Left lung (tissue), 4 donors: ENCODE measurements at regions not wholly inside any gene's neighbourhood (a gene's known extent, or its start where the extent isn't known, plus 50 kb on each side); places are given as distances from the start of the nearest gene placed in this dataset.

Experiments
- ATAC-seq: fragments of 200-7000 bp; cut with Tn5 transposase; one replicate; pipeline ENCODE4 v1.9.1; 2020; ENCODE audit warnings: moderate library complexity
- DNase-seq, 4 donors: peaks; one replicate each; pipeline ENCODE4 v3.0.0-alpha.2; 2013 to 2020
- H3K27ac ChIP-seq, 2 donors: fragments of 200-600 bp; sonication (generic) in 1 of 2; one replicate each; pipeline versions ENCODE4 v1.5.0 to v1.8.0; 2020 to 2021
- H3K27me3 ChIP-seq, 2 donors: fragments of 200-600 bp; sonication (generic) in 1 of 2; one replicate each; pipeline versions ENCODE4 v1.5.0 to v1.8.0; 2020 to 2021
- H3K36me3 ChIP-seq, 2 donors: fragments of 200-600 bp; sonication (generic) in 1 of 2; one replicate each; pipeline versions ENCODE4 v1.5.0 to v1.8.0; 2020 to 2021
- H3K4me1 ChIP-seq, 2 donors: fragments of 200-600 bp; one replicate each; pipeline ENCODE4 v1.8.0; 2021
- H3K4me3 ChIP-seq, 2 donors: fragments of 200-600 bp; sonication (generic) in 1 of 2; one replicate each; pipeline versions ENCODE4 v1.5.0 to v1.8.0; 2020 to 2021; ENCODE audit warnings: mild to moderate bottlenecking in 1 of 2
- H3K9me3 ChIP-seq, 2 donors: fragments of 200-600 bp; sonication (generic) in 1 of 2; one replicate each; pipeline versions ENCODE4 v1.5.0 to v1.8.0; 2020 to 2021
- intact Hi-C, 2 donors: fragments of 100-400 bp; cut with DNase I; formaldehyde crosslinking; loops; one replicate each; pipeline versions ENCODE4 v1.11.2 to v1.14.2; 2022
- TF ChIP-seq, protein P1 (sequence below), 2 donors: fragments of 200-600 bp; sonication (generic) in 1 of 2; IDR thresholded peaks; one replicate each; pipeline versions ENCODE4 v1.5.0 to v1.8.0; 2021; ENCODE audit warnings: antibody characterized with exemption in 2 of 2
- donor health status: DM: no; HTN: yes; CAD: no.
- donor health status: DM: no; HTN: no; CAD: no.

DNA sequence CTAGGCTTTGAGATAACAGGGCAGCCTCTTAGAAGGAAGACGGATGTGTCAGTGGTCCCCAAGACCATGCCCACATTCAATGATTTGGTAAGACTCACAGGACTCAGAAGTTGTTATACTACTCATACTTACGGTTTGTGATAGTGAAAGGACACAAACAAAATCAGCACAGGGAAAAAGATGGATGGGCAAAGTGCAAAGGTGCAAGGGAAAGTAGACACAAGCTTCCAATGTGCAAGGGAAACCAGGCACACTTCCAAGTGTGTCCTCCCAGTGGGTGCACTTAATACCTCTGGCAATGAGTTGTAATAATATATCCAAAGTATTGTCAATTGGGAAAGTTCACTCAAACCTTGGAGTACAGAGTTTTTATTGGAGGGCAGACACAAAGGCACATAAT, 53.8 kb upstream of the VCX start:
- intact Hi-C loops, result no loop called here
- H3K27me3 ChIP-seq, result no peaks in the 10 kb centered on the region
- ATAC-seq (no peak), DNase-seq (no peak)
- H3K4me1 ChIP-seq, result no peaks in the 10 kb centered on the region
- no peaks in the 10 kb centered on the region for H3K36me3 ChIP-seq
- no peak overlapping the region for H3K4me3 ChIP-seq
- H3K27ac ChIP-seq, result no peak overlapping the region
- TF ChIP-seq, protein P1, sequence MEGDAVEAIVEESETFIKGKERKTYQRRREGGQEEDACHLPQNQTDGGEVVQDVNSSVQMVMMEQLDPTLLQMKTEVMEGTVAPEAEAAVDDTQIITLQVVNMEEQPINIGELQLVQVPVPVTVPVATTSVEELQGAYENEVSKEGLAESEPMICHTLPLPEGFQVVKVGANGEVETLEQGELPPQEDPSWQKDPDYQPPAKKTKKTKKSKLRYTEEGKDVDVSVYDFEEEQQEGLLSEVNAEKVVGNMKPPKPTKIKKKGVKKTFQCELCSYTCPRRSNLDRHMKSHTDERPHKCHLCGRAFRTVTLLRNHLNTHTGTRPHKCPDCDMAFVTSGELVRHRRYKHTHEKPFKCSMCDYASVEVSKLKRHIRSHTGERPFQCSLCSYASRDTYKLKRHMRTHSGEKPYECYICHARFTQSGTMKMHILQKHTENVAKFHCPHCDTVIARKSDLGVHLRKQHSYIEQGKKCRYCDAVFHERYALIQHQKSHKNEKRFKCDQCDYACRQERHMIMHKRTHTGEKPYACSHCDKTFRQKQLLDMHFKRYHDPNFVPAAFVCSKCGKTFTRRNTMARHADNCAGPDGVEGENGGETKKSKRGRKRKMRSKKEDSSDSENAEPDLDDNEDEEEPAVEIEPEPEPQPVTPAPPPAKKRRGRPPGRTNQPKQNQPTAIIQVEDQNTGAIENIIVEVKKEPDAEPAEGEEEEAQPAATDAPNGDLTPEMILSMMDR (IDR thresholded peaks at IDR 0.05), result no peak
- H3K9me3 ChIP-seq, result no peaks in the 10 kb centered on the region

DNA sequence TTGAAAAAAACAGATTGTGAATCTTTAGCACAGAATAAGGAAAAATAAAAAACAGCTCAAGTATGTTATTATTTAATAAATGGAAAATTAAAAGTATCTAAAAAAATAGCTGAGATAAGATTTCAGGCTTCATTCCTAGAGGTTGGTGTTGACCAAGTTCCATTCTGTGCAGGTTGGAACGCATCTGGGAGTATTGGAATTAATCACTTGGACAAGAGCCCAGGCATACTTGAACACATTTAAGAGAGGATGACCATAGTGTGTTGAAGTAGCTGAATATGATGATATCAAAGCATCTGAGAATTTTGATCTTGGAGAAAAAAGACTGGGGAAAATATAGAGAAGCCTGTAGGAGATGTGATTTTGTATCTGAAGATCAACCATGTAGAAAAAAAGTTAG, 54.6 kb upstream of the VCX start:
- Histone ChIP-seq H3K4me3 (no peak overlapping the region), H3K9me3 (no peaks in the 10 kb centered on the region), H3K36me3 (no peaks in the 10 kb centered on the region), H3K4me1 (no peaks in the 10 kb centered on the region), H3K27ac (no peak overlapping the region), H3K27me3 (no peaks in the 10 kb centered on the region)
- DNase-seq (no peak), ATAC-seq (no peak)
- TF ChIP-seq, protein P1 (IDR thresholded peaks at IDR 0.05), result no peak
- intact Hi-C loops, result no loop called here

DNA sequence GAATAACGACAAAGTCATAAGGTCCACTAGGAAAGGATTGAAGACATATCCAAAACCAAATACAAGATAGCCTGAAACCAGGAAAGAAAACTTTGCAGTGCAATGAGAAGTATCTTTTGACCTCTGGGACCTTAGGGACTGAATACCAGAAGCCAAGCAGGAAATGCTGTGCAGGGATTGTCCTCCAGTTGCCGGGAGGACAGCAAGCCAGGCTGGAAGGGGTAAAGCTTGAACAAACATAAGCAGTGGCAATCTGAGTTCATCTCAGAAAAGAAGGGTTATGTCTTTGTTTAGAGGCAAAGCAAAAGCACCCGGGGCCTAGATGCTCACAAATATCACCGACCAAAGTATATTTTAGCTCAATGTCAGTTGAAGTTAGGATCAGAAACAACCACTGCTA, 55.3 kb upstream of the VCX start:
- no peak overlapping the region for H3K4me3 ChIP-seq
- no peak for ATAC-seq
- intact Hi-C loops, result no loop called here

DNA sequence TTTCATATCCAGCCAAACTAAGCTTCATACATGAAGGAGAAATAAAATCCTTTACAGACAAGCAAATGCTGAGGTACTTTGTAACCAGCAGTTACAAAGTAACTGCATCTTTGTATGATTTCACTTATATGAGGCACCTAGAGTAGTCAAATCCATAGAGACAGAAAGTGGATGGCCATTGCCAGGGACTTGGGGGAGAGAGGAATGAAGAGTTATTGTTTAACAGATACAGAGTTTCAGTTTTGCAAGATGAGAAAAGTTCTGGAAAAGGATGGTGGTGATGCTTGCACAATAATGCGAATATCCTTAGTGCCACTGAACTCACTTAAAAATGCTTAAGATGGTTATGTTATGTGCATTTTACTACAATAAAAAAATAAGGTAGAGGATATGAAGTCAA, 58.4 kb upstream of the VCX start:
- TF ChIP-seq, protein P1 (IDR thresholded peaks at IDR 0.05), result no peak
- no peaks in the 10 kb centered on the region for H3K4me1 ChIP-seq
- H3K4me3 ChIP-seq, result no peak overlapping the region
- intact Hi-C loops, result no loop called here
- H3K9me3 ChIP-seq, result no peaks in the 10 kb centered on the region
- ATAC-seq, result no peak
- H3K27ac ChIP-seq, result no peak overlapping the region
- H3K36me3 ChIP-seq, result no peaks in the 10 kb centered on the region
- DNase-seq, result no peak
- no peaks in the 10 kb centered on the region for H3K27me3 ChIP-seq

More for the DNA sequence above, 55.3 kb upstream of the VCX start:
- Histone ChIP-seq H3K36me3 (no peaks in the 10 kb centered on the region), H3K9me3 (no peaks in the 10 kb centered on the region), H3K4me1 (no peaks in the 10 kb centered on the region), H3K27me3 (no peaks in the 10 kb centered on the region), H3K27ac (no peak overlapping the region)
- no peak for DNase-seq
- TF ChIP-seq, protein P1 (IDR thresholded peaks at IDR 0.05), result no peak

DNA sequence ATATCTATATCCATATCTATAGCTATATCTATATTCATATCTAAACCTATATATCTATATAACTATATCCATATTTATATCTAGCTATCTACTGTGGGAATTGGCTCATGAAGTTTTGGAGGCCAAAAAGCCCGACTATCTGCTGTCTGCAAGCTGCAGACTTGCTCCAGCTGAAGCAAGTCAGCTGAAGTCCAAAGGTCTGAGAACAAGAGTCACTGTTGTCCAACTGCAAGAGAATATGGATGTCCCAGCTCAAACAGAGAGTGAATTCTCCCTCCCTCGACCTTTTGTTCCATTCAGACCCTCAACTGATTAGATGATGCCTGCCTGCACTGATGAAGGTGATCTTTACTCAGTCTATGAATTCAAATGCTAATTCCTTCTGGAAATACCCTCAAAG, 63.3 kb upstream of the VCX start:
- DNase-seq, result no peak
- Histone ChIP-seq H3K4me3 (no peak overlapping the region), H3K27me3 (no peaks in the 10 kb centered on the region), H3K27ac (no peak overlapping the region), H3K9me3 (no peaks in the 10 kb centered on the region), H3K36me3 (no peaks in the 10 kb centered on the region), H3K4me1 (no peaks in the 10 kb centered on the region)
- intact Hi-C loops, result no loop called here
- no peak for ATAC-seq
- TF ChIP-seq, protein P1 (IDR thresholded peaks at IDR 0.05), result no peak
